A204.1 (cell line): ENCODE measurements at regions not wholly inside any gene's neighbourhood (a gene's known extent, or its start where the extent isn't known, plus 50 kb on each side); places are given as distances from the start of the nearest gene placed in this dataset.

Source experiments
- FAIRE-seq: peaks from 2 replicates; lab custom pipeline; 2012; peaks lifted over from hg19 to GRCh38; lab: Jason Lieb, UNC

DNA sequence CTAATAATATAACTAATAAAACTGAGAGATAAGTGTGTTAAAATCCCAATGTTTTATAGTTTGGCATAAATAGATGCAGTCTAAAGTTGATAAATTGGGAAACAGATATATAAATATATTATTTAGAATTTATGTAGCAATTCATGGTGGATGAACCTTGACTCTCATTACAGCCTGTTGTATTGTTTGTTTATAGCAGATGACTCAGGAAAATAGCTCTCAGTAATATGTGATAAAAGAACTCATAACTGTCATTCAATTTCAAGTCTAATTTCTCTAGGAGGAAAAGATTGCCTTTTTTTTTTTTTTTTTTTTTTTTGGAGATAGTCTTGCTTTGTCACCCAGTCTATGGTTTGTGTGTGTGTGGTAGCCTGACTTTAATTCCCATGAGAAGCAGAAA, 603.2 kb upstream of the PKN2 start:
- FAIRE-seq, result no peak

DNA sequence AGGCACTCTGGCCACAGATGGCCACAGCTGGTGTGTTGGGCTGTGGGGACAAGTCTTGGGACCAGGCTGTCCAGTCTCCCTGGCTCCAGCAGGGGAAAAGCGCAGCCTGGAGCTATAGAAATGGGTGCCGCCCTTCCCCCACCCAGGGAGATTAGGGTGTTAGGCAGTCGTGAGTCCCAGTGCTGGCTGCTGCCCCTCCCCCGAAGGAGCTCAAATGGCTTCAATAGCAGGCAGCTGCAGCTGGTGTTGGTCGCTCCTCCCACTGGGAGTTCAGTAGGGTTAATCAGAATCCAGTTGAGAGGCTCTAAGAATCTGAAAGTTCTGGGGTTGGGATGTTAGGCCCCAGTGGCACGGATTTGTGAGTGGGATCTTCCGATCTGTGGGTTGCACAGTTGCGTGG, 595.6 kb upstream of the PKN2 start:
- FAIRE-seq, result no peak

DNA sequence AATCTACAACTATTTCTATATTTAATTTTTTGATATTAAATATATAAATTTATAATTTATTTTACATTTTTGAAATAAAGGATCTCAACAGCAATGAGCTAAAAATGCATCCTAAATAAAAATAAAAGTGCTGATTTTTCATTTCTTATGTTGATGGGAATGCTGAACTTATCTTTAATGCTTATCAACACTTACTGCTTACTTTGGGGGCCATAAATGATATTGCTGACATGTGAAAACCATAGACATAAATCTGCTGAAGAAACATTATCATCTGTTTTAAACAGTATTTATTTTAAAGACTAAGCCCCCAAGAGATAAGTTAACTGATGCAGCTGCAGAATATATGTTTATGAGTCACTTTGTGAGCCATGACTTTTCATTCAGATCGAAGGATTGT, 594.1 kb upstream of the PKN2 start:
- FAIRE-seq, result no peak

DNA sequence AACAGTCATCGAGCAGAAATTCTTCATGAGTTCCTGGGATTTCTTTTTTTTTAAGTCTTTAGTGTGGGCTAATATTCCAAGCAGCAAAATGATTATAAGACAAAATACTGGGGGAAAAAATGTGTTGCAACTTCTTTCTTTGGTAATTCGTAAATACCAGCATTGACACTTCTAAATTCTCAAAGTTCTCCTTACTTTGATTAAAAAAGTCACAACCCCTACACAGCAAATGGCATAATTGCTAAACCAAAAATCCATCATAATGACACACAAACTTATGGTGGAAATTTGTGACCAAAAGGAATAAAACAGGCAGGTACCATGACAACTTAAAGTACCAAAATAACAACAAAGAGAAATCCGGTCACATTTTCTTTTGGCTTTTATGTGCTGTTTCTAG, 585.2 kb upstream of the PKN2 start:
- FAIRE-seq, result no peak

DNA sequence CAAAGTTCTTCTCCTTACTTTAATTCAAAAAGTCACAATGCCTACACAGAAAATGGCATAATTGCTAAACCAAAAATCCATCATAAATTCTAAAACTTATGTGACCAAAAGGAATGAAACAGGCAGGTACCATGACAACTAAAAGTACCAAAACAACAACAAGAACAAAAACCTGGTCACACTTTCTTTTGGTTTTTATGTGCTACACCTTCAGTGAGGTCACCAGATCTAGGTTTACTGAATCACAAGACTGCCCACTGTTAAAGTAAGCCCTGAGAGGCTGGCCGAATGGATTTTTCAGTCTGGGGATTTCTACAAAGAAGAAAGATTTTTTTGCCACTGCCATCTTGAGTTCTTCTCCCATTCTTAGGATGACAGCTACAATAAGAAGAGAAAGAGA, 583.0 kb upstream of the PKN2 start:
- no peak for FAIRE-seq

DNA sequence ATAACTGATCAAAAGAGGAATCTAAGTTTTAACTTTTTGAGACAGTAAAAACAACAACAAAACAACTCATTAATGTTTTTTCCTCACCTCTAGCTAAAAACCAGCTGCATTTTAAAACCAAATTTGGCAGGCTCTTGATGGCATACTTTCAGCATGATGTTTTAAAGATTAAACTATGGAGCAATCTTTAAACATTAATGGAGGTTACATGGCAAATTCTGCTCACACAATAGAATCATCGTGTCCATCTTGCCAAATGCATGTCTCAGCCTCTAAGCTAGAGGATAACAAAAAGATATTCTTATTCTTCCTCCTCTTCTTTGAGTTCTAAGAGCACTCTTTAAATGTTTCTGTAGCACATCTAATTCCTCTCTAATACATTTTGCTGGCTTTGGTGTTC, 579.8 kb upstream of the PKN2 start:
- no peak for FAIRE-seq

DNA sequence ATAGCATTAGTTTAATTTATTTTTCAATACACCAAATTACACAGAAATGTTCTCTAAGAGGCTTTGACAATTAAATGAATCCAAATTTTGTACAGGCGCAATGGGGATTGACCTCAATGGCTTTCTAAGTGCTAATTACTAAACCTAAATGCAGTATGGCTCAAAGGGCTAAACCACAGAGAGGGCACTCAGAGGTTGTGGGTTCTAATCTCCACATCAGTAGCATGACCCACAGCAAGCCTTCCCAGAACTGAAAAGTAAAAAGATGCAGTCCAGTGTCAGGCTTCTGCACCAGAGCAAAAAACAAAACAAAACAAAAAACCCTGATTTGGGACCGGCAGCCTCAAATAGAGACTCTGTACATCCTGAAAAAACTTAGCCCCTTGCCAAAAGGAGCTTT, 579.2 kb upstream of the PKN2 start:
- no peak for FAIRE-seq

DNA sequence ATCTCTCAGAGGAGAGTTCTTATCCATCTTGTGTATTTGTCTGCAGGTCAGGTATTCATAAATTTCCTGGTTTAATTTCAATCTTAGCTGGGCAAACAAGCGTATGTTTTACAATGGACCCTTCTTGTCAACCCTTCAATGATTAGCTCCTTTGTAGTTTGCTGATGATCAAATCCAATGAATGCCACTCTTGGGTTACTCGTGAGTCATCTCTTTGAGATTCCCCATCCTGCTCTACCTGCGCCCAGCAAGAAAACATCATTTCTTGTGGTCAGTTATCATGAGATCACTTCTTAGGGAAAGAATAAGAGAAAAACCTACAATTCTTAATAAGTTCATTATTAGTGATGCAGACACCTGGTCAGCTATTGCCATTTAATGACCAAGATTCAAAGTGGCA, 572.3 kb upstream of the PKN2 start:
- no peak for FAIRE-seq

DNA sequence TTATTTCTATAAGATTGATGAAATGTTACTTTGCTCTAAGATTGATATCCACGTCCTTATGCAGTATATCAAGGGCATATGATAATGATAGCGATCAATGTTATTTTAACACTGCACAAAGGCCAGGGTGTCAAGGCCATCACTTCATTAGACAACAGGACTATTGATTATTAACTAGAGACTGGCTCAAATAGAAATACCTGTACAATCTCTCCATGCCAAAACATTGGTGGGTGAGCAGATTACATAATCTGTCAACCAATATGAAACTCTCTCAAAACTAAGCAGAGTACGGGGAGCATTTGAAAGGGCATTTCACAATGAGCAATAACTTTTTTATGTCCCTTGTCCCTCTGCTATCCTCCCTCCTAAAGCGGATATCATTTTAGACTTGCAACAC, 566.5 kb upstream of the PKN2 start:
- no peak for FAIRE-seq

DNA sequence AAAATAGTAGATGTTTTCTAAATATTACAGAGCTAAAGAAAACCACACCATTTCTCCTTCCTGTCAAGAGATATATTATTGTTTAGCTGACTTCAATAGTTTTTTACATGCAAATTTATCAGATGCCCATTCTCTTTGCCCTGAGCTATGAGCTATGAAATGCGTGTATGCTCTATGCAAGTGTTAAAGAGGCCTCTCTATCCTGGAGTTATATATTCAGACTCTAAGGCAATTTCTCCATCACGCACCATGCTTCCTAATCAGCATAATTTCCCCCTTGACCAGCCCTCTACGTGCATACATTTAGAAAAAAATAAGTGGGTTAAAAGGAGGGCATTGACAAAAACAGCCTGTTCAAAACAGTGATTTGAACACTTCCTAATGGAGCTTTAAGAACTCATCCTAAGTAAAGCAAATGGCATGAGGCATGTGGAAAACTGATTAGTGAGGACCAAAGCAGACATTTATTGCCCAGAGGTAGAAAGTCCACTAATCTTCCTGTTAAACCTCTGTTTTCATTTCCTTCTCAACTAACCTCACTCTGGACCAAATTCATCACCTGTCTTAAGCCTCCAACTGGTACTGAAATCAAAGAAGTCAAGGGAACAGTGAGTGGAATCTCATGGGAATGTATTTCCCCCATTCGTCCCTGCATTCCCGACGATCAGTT, 565.8 kb upstream of the PKN2 start:
- no peak for FAIRE-seq

DNA sequence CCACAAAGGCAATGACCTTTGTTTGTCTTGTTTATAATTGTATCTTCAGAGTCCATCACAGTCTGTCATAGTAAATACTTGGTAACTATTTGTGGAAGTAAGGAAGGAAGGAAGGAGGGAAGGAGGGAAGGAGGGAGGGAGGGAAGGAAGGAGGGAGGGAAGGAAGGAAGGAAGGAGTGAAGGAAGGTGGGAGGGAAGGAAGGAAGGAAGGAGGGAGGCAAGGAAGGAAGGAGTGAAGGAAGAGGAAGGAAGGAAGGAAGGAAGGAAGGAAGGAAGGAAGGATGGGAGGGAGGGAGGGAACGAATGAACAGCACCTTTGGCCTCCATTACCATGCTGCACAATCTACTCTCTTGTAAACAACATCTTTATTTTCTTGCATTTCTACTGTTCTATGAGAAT, 559.5 kb upstream of the PKN2 start:
- no peak for FAIRE-seq

DNA sequence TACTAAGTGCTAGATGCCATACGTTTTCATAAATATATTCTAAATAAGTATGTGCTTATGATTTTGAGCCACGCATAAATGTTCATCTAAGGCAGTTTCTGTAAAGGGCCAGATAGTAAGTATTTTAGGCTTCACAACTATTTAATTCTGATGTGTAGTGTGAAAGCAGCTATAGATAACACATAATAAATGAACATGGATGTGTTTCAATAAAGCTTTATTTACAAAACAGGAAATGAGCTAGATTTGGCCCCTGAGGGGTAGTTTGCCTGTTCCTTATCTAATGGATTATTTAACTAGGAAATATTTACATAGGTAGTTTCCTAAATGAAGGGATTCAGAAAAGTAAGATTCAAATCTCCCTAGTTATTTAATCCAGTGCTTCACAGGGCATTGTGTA, 557.6 kb upstream of the PKN2 start:
- no peak for FAIRE-seq

DNA sequence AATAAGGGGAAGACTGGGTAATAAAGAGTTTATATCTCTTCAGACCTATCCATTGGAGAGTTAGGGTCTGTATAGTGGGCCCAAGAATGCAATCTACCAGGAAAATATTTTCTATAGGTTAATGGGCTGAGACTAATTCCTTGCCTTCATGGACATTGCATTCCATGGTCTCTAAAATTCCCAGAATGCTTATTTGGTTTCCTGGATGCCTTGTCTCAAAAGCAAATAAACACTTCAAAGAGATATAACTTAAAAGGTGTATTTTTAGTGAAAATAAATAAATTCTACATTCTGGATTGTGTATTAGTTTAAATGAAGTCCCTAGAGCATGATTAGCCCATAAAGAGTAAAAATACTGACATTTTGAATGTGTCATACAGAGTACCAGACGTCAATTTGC, 550.1 kb upstream of the PKN2 start:
- no peak for FAIRE-seq

DNA sequence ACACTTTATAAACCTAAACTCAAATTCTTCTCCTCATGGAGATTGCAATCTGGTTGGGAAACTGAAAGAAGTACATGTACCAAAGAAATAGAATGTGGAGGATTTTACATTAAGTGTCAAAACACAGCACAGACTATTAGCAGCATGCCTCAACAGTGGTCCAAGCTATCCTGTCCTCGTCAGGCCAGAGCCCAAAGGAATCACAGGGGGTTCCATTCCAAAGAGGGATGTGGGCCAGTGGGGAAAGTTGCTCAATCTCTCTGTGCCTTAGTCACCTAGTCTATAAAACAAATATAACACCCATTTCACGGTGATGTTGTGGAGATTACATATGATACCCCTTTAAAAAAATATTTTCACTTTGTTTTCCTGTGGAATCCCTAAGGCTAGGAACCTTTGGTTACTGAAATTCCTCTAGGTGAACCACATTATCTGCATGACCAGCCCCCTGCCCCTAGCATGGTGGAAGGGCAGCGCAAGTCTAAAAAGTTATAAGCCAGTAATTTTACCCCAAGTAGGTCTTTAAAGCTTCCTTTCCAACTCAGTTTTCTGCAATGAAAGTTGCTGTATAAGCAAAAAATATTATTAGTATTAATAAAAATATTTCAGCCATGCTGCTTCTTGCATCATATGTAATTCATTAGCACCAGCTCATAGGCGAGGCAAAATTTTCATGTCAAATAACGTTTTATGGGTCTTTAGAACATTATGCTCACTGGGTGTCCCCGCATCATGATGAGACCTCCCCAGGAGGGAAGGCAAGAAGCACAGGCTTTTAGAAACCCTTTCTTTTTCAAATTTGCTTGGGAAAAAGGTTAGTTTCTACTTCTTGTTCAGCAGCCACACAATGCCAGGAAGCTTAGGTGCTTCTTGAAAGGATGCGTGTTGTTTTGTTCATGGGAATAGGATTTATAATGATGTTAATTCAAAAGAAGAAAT, 548.8 kb upstream of the PKN2 start:
- no peak for FAIRE-seq

DNA sequence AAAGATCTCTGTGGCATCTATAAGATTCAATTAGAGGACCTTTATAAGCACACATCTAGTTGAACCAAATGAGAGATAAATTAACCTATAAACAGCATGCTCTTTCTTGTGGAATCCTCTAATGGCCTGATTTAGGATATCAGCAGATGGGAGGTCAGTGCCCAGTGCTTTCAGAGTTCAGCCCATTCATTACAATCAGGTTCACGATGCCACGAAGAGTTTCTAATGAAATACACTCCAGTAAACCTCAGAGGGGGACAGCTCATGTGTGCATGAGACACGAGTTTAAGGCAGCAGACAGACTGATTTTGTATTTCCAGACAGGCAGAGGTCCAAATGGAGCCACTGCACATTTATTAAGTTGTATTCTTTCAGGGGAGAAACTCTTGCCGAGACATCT, 544.4 kb upstream of the PKN2 start:
- FAIRE-seq, result no peak

DNA sequence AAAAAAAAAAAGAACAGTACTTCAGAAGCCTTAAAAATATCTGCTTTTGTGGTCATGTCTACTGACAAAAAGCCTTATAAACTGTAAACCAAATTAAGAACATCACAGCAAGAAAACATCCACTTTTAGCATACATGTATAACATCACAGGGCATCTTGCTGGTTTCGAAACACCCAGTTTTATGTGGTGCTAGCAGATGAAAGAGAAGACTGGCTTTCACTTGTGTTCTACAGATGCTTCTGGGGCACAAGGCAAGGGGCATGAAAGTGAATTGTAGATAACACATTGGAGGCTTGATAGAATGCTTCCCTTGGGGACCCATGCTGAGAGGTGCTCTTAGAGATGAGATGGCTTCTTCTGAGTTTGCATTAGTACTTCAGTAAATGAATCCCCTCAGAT, 543.7 kb upstream of the PKN2 start:
- FAIRE-seq, result no peak

DNA sequence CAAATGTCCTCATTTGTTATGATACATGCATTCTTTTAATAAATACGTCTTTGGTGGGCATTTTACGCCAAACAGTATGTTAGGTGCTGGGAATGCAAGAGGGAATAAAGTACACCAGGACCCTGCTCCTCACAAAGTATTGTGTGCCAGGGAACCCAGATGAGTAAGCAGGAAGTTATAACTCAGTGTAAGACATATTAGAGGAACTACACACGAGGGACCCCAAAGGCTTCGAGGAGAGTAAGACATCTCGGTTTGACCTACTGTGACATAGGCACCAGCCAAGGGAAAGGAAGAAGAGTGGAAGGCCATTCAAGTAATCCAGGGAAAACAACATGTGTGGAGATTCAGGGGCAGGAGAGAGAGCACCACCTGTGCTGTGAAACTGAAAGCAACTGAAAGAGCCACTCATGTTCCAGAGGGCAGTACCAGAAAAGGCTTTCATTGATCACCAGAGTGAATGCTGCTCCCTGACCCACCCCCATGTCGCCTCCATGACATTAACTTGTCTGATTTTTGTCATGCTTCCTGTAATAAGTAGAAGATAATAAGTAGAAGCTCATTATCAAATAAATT, 542.5 kb upstream of the PKN2 start:
- no peak for FAIRE-seq

DNA sequence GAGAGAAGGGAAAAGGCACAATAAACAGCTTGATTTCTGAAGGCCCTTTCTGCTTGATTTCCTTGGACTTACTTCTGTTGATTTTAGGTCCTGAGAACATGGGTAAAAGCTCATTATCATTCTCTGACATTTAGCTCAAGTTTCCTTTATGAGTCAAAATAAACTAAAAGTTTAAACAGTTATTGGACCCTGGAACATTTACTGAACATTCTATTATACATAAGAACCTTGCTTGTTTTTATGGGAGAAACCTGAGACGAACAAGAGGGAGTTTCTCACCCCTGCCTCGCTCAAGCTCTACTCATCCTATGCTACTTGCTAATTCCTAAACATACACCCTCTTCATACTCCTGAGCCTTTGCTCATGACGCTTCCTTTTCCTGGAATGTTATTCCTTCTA, 538.3 kb upstream of the PKN2 start:
- FAIRE-seq, result no peak

DNA sequence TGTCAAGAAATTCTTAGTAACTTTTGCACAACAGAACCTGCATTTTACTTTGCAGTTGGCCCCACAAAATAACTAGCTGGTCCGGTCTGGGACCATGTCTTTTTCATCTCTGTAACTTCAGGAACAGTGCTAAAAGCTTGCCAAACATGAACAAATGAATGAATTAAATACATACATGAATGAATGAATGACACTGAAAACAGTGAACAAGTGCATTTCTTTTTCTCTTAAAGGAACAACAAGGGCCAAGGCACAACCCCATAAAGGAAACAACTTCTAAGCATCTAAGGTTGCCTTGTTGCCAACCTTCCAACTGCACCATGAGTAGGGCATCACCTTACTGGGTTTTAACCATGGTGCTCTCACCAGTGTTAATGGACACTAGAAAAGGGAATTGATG, 534.4 kb upstream of the PKN2 start:
- no peak for FAIRE-seq

DNA sequence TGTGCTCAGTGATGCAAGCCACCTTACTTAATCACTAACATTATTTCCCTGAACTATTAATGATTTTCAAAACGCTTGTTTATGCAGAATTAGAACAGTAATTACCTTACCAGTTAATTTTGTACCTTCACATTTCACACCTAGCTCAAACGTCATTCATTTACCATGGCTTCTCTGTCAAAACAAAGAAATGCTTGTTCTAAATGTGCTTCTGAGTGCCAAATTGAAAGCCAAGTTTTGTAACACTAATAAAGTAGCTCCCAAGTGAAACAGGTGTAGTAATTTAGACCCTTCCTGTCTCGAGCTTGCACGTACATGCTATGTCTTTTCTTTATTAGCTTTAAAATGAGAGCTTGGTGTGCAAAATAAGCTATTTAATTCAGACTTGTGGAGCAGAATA, 533.7 kb upstream of the PKN2 start:
- no peak for FAIRE-seq

DNA sequence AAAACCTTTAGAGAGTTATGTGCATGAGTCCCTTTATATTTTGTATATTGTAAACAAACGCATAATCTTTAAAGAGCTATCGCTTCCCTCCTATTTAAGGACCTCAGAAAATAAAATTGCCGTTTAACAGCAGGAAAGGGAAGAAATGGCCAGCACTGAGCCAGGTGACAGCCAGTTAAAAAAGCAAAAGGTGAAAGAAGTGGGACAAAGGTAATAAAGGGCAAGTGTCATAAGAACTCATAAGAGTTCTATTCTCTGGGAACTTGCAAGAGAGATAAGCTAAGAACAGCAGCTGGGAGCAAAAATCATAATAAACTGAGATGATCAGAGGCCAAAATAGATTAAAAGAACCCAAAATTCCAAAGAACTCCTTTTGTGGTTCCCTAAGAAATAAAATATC, 520.9 kb upstream of the PKN2 start:
- FAIRE-seq, result no peak

DNA sequence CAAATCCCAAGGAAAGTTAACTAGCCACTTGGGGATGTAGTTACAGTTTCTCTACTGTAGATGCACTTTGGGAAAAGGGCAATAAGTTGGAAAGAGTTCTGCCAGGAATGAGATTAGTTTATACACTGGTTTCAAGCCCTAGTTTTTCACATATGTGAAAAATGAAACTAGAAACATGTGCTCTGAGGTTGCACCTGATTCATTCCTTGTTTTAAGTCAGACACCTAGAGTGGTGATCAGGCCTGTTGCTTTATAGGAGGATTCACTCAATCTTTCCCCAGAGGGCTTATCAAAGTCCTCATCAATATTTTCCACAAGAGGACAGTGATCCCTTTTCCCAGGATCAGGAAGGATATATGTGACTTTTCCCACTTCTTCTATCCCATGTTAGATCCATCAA, 515.9 kb upstream of the PKN2 start:
- no peak for FAIRE-seq

DNA sequence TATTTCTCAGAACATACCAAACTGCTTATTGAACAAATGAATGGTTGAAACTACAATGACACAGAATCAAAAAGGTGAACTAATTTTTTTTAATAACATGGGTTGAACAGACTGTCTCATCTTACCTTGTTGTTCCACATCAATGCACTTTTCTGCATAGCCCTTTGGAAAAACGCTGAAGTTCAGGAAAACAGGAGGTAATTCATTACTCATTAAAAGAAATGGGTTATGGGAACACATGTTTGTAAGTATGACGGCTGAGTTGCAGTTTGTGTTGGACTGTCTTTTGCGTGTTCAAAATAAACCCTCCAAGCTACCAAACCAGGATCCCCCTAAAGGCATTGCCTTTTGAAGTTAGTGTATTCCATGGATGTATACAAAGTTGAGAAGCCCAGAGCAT, 514.9 kb upstream of the PKN2 start:
- FAIRE-seq, result no peak

DNA sequence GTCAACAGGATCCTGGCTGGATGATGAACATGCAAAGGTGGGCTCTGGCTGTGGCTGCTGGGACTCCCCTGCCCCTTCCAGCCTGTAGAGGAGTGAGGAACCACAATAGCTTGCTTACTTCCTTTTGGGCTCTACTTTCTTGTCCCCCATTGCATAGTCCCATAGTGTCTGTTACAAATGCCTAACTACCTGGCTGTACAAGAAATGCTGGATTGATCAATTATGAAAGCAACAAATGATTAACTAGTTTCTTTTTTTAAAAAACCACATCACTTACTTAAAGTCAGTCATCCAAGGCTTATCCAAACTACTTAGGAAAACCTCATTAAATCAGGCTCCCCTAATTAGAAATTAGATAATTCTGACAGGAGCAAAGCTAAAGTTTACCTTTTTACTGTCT, 514.1 kb upstream of the PKN2 start:
- FAIRE-seq, result no peak
